Naive thymus-derived CD8-positive, alpha-beta T cell (primary cell): ENCODE measurements at regions not wholly inside any gene's neighbourhood (a gene's known extent, or its start where the extent isn't known, plus 50 kb on each side); places are given as distances from the start of the nearest gene placed in this dataset.

Source experiments
- ATAC-seq, 2 donors: fragments of 150-1000 bp; cut with Tn5 transposase in 1 of 2; sonication (Bioruptor Pico), chemical (Tn5 transposase) in 1 of 2; 1 replicate in 1 of 2; 2 replicates in 1 of 2; pipeline ENCODE4 v1.10.0; 2021; ENCODE audit warnings: mild to moderate bottlenecking in 2 of 2, moderate library complexity in 2 of 2
- POLR2A ChIA-PET: fragments of 350-600 bp; sonication (Branson Sonifier 250); formaldehyde crosslinking; loops from one replicate; lab custom pipeline; 2021; ENCODE audit warnings: antibody characterized with exemption; lab: Charles Lee
- DNase-seq, 10 donors: peaks; one replicate each; pipeline versions ENCODE4 v3.0.0 to v3.0.0-alpha.2; 2020 to 2022
- H3K27ac Mint-ChIP-seq, 10 donors: one replicate each; pipeline ENCODE4 v1.8.0; 2020 to 2022; ENCODE audit warnings: mild to moderate bottlenecking in 10 of 10, mixed read lengths in 10 of 10, moderate library complexity in 4 of 10, inconsistent platforms in 1 of 10
- H3K27me3 Mint-ChIP-seq, 5 donors: one replicate each; pipeline ENCODE4 v1.8.0; 2021 to 2022; ENCODE audit warnings: mixed read lengths in 5 of 5
- H3K36me3 Mint-ChIP-seq, 3 donors: one replicate each; pipeline ENCODE4 v1.8.0; 2020 to 2022; ENCODE audit warnings: mixed read lengths in 3 of 3, mild to moderate bottlenecking in 2 of 3, inconsistent platforms in 1 of 3
- H3K4me1 Mint-ChIP-seq, 4 donors: one replicate each; pipeline ENCODE4 v1.8.0; 2021 to 2022; ENCODE audit warnings: mixed read lengths in 4 of 4
- H3K4me3 Mint-ChIP-seq, 10 donors: one replicate each; pipeline ENCODE4 v1.8.0; 2020 to 2022; ENCODE audit warnings: mild to moderate bottlenecking in 10 of 10, mixed read lengths in 10 of 10, moderate library complexity in 6 of 10, inconsistent platforms in 1 of 10
- H3K9me3 Mint-ChIP-seq, 9 donors: one replicate each; pipeline ENCODE4 v1.8.0; 2020 to 2022; ENCODE audit warnings: mixed read lengths in 9 of 9, mild to moderate bottlenecking in 3 of 9, inconsistent platforms in 1 of 9, moderate library complexity in 1 of 9

DNA sequence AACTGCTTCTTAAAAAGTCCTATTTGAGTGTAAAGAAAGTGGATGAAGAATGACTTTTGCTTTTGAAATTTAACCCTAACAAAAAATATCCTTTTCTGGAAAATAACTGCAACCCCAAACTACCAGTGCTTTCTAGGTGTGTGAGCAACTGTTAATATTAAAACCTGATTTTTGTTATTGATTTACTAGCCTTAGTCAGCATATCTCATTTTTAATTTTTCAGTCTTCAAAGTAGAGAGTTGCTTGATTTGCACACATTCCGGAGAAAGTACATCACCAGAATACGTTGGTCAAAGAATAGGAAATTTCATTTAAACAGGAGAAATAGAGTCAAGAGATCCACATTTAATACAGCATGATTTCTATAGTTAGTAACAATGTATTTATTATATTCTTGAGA, 141.8 kb upstream of the ADAMTS5 start:
- H3K9me3 Mint-ChIP-seq, result peaks cover 0 to 7% (median 0%) of the 10 kb centered on the region in 9 donors
- H3K4me3 Mint-ChIP-seq, result no peak overlapping the region
- DNase-seq, result no peak
- H3K36me3 Mint-ChIP-seq, result no peaks in the 10 kb centered on the region
- H3K27me3 Mint-ChIP-seq, result no peaks in the 10 kb centered on the region
- H3K27ac Mint-ChIP-seq, result no peak overlapping the region
- POLR2A ChIA-PET, result no interaction called here
- no peaks in the 10 kb centered on the region for H3K4me1 Mint-ChIP-seq
- no peak for ATAC-seq

DNA sequence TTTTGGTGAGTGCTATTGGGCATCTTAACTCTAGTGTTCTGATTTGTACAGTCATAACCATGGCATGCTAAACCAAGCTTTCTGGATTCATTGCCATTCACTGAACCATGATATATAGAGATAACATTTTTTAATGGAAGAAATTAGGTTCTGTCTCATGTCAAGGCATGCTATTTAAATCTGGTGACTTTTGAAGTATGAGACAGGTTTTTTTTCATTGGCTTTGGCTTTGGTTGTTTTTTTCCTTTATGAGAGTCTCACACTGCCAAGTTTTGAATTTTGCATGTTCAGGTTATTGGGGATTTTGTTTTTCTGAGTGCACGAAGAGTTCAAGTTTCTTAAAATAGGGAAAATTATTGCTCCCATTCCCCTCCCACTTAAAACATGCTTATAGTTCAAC, 141.3 kb upstream of the ADAMTS5 start:
- Mint-ChIP-seq H3K9me3 (peaks cover 0 to 7% (median 0%) of the 10 kb centered on the region in 9 donors), H3K4me1 (no peaks in the 10 kb centered on the region), H3K27me3 (no peaks in the 10 kb centered on the region), H3K4me3 (no peak overlapping the region), H3K36me3 (no peaks in the 10 kb centered on the region), H3K27ac (no peak overlapping the region)
- DNase-seq (no peak), ATAC-seq (no peak)
- POLR2A ChIA-PET, result no interaction called here

DNA sequence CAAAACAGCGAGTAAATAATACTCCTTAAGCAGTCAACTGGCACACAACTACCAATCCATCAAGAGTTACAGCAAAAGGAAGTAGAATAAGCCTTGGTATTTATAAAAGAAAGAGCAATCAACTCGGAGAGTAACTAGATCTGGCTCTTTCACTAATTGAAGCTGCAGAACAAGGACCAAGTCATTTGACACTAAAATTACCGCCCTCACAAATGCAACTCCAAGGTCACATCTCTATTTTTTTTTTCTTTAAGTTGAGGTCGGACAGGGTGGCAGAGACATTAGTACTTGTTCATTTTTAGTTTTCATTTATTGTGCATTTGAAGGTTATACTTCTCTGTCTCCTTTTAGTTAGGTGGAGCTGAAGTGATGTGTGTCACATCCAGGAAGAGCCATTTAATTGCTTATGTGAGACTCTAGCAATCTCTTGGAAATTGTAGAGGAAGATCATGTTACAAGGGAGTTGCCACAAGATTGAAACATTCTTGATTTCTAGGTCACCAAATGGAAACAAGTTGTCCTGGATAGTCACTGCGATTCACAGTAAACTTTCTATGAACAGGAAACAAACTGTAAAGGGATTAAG, 138.1 kb upstream of the ADAMTS5 start:
- H3K36me3 Mint-ChIP-seq, result no peaks in the 10 kb centered on the region
- no peak for DNase-seq
- no peak overlapping the region for H3K27ac Mint-ChIP-seq
- no peaks in the 10 kb centered on the region for H3K4me1 Mint-ChIP-seq
- no peak for ATAC-seq
- POLR2A ChIA-PET, result no interaction called here
- peaks cover 0 to 14% (median 1%) of the 10 kb centered on the region in 9 donors for H3K9me3 Mint-ChIP-seq
- no peak overlapping the region for H3K4me3 Mint-ChIP-seq
- no peaks in the 10 kb centered on the region for H3K27me3 Mint-ChIP-seq

DNA sequence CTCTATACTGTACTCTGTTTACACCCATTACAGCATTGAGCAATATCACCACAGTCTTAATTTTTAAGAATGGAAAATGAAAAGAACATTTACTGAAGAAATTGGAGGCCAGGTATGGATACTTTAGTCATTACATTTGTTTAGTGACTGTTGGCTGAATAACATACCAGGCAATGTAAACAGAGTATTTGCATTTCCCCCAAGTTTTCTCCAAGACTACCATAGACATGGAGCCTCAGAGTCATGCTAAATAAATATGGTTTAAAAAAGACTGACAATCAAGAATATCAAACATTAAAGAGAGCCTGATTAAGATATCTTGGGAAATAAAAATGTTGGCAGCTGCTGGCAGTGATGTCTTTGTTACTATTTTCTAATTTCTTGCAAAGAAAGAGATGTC, 136.9 kb upstream of the ADAMTS5 start:
- Mint-ChIP-seq H3K36me3 (no peaks in the 10 kb centered on the region), H3K4me3 (no peak overlapping the region), H3K27me3 (no peaks in the 10 kb centered on the region), H3K9me3 (peaks cover 0 to 15% (median 2%) of the 10 kb centered on the region in 9 donors), H3K27ac (no peak overlapping the region), H3K4me1 (no peaks in the 10 kb centered on the region)
- POLR2A ChIA-PET, result no interaction called here
- DNase-seq (no peak), ATAC-seq (no peak)

DNA sequence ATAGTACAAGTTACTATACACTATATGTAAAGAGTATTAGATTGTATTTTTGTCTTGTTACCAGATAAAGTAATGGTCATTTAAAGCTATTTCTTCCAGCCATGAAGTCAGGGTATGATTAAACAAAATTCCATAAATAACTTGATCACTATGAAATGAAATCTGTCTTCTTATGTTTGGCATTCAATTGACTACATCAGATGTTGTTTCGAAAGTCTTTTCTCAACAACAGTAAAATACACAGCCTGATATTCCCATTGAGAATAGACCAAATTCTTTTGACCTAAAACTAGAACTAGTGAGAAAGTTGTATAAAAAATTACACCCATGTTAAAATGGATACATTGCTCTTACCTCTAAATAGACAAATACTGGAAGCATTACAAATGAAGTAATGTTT, 134.6 kb upstream of the ADAMTS5 start:
- no peaks in the 10 kb centered on the region for H3K4me1 Mint-ChIP-seq
- peaks cover 0 to 25% (median 4%) of the 10 kb centered on the region in 9 donors for H3K9me3 Mint-ChIP-seq
- H3K27me3 Mint-ChIP-seq, result no peaks in the 10 kb centered on the region
- DNase-seq (no peak), ATAC-seq (no peak)
- no peak overlapping the region for H3K4me3 Mint-ChIP-seq
- H3K36me3 Mint-ChIP-seq, result no peaks in the 10 kb centered on the region
- H3K27ac Mint-ChIP-seq, result no peak overlapping the region
- POLR2A ChIA-PET, result no interaction called here

DNA sequence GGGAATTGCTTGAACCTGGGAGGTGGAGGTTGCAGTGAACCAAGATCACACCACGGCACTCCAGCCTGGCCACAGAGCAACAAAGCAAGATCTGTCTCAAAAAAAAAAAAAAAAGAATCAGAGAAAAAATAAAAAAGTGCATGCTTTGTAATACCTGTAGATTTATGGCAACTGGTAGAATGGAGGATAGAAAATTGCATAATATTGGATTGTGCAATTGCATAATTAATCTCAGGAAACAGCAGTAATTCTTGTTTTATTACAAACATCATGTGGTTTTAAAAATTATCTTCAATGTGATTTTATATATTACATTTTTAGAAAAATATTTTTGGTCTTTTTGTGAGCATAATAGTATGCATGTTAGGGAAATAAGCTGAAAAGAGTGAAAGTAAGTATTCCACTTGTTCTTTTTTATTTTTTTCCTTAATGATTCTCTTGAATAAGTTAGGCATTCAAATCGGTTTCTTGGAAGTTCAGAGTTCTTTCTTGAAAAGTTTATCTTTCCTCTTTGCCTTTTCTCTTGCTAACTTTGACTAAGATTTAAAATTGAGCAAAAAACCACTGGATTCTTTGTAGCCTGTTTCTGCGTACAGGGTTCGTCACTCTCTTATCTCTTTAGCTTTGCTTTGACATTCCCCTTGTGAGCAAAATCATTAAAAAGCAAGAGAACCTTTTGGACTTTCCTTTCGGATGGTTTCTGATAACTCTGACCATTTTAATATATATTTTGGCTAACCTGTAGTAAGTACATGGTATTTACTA, 127.5 kb upstream of the ADAMTS5 start:
- Mint-ChIP-seq H3K9me3 (peaks cover 0 to 21% (median 6%) of the 10 kb centered on the region in 9 donors), H3K27me3 (no peaks in the 10 kb centered on the region), H3K36me3 (no peaks in the 10 kb centered on the region), H3K4me1 (no peaks in the 10 kb centered on the region), H3K27ac (no peak overlapping the region), H3K4me3 (no peak overlapping the region)
- DNase-seq (no peak), ATAC-seq (no peak)
- POLR2A ChIA-PET, result no interaction called here

DNA sequence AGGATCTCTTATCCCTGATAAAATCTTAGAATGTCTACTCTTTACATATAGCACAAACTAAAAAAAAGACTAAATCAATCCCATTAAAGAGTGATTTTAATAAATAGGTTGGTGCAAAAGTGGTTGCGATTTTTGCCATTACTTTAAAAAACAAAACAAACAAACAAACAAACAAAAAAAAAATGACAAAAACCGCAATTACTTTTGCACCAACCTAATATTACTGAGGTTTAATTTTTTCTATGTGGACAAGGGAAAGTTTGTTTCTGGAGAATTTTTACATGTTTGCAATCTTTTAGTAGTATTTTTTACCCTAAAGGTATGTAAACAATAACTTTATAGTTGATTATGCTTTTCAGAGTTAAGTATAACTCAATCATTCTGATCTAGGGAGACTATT, 119.7 kb upstream of the ADAMTS5 start:
- POLR2A ChIA-PET, result no interaction called here
- H3K36me3 Mint-ChIP-seq, result no peaks in the 10 kb centered on the region
- H3K4me3 Mint-ChIP-seq, result no peak overlapping the region
- DNase-seq, result no peak
- H3K4me1 Mint-ChIP-seq, result no peaks in the 10 kb centered on the region
- H3K9me3 Mint-ChIP-seq, result peaks cover 0 to 7% (median 2%) of the 10 kb centered on the region in 9 donors
- no peak for ATAC-seq
- H3K27ac Mint-ChIP-seq, result no peak overlapping the region
- no peaks in the 10 kb centered on the region for H3K27me3 Mint-ChIP-seq

DNA sequence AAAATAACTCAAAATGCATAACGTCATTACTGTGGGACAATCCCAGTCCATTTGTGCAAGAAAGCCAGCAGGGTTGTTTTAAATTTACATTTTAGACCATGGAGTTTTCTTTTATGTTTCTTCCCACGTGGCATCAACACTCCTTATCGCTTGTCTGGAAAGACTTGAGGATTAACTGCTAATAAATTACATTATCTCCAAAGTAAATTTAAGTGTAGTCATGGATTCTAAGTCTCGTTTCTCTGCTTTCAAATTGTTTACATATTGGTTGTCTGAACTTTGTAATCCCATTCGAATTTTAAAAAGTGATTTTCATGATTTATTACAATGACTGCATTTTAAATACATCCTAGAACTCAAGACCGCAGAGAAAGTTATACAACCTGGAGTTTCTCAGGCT, 119.3 kb upstream of the ADAMTS5 start:
- Mint-ChIP-seq H3K4me3 (no peak overlapping the region), H3K27ac (no peak overlapping the region), H3K9me3 (peaks cover 0 to 7% (median 2%) of the 10 kb centered on the region in 9 donors), H3K4me1 (no peaks in the 10 kb centered on the region), H3K36me3 (no peaks in the 10 kb centered on the region), H3K27me3 (no peaks in the 10 kb centered on the region)
- ATAC-seq (no peak), DNase-seq (no peak)
- POLR2A ChIA-PET, result no interaction called here

DNA sequence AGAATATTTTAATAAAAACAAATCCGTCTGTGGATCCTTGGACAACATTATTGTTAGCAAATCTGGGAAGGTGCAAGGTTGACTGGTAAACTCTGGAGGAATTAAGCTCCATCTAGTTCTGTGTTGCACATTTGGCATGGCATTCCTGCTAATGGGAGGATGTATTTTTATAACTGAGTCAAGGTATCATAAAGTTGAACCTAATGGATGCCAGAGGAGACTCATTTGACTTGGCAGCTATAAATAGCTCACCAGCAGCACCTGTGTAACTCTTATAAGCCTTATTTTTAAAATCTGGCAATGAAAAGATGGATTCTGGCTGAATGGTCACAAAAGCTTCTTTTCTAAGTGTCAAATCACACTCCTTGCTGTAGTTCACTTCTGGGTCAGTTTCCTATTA, 118.5 kb upstream of the ADAMTS5 start:
- H3K4me1 Mint-ChIP-seq, result no peaks in the 10 kb centered on the region
- no peaks in the 10 kb centered on the region for H3K36me3 Mint-ChIP-seq
- H3K4me3 Mint-ChIP-seq, result no peak overlapping the region
- DNase-seq (no peak), ATAC-seq (no peak)
- POLR2A ChIA-PET, result no interaction called here
- peaks cover 0 to 7% (median 2%) of the 10 kb centered on the region in 9 donors for H3K9me3 Mint-ChIP-seq
- H3K27me3 Mint-ChIP-seq, result no peaks in the 10 kb centered on the region
- H3K27ac Mint-ChIP-seq, result no peak overlapping the region

DNA sequence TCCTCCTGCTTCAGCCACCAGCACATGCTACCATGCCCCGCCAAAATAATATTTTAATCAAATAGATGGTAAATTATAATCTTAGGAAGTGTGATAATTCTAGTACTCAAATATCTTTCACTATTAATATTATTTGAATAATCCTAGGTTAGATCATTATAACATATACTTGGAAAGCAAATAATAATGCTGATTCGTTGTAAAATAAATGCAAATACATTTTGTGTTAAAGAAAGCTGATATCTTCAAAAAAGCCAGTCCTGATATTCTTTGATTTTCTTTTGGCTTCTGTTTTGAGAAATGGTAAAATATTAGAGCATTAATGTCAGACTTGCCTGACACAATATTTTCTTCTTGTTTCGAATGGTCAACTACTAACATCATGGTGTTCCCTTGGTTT, 116.3 kb upstream of the ADAMTS5 start:
- POLR2A ChIA-PET, result no interaction called here
- no peak overlapping the region for H3K27ac Mint-ChIP-seq
- no peak for ATAC-seq
- no peak overlapping the region for H3K4me3 Mint-ChIP-seq
- H3K36me3 Mint-ChIP-seq, result no peaks in the 10 kb centered on the region
- no peaks in the 10 kb centered on the region for H3K27me3 Mint-ChIP-seq
- DNase-seq, result no peak
- peaks cover 0 to 10% (median 0%) of the 10 kb centered on the region in 9 donors for H3K9me3 Mint-ChIP-seq
- no peaks in the 10 kb centered on the region for H3K4me1 Mint-ChIP-seq

DNA sequence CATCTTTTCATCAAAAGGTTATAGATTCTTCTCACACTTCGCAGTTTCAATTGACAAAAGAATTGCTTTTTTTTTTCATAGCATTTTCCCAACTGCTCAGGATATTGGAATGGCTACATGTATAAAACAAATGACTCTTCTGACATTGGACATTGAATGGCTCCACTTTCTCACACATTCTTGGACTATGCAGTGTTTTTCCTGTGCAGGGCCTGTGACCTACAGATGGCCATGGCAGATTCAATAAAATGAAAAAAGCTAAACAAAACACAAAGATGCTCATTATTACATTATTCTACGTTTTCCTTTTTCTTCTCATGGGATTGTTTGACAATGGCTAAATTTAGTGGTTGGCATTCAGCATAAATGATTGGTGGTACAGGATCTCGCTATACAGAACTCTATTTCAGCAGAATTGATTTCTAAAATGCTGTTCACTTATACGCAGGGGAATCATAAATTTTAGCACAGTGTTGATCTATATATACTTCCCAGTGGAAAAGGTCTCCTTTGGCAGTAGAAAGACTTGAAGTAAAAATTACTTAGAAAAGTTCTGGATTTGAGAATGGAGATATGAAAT, 115.6 kb upstream of the ADAMTS5 start:
- POLR2A ChIA-PET, result no interaction called here
- no peak for DNase-seq

DNA sequence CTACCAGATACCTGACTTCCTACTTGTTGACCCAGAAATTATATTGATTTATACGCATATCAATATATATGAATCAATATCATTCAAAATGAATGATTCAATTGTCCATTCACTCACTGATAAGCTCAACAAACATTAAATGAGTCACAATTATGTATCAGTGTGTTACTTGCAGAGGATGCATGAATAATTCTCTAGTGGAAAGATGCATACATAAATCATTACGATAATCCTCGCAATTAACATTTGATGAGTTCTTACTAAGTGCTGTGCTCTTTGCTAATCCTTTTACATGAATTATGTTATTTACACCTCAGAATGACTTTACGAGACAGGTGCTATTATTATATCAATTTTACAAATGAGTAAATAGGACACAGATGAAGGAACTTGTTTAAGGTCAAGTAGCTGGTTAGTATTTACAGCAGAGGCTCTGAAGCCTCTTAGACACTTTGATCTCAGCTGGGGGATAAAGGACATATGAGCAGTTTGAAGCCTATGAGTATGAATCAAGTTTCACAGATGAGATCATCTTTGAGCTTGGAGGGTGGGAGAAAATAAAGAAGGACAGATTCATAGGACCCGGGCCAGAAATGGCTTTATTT, 112.8 kb upstream of the ADAMTS5 start:
- Mint-ChIP-seq H3K9me3 (peaks cover 0 to 4% (median 0%) of the 10 kb centered on the region in 9 donors), H3K27me3 (no peaks in the 10 kb centered on the region), H3K36me3 (no peaks in the 10 kb centered on the region), H3K27ac (no peak overlapping the region), H3K4me1 (no peaks in the 10 kb centered on the region), H3K4me3 (no peak overlapping the region)
- DNase-seq (no peak), ATAC-seq (no peak)
- POLR2A ChIA-PET, result no interaction called here

More for the DNA sequence above, 115.6 kb upstream of the ADAMTS5 start:
- no peak for ATAC-seq
- Mint-ChIP-seq H3K27ac (no peak overlapping the region), H3K4me1 (no peaks in the 10 kb centered on the region), H3K4me3 (no peak overlapping the region), H3K27me3 (no peaks in the 10 kb centered on the region), H3K9me3 (peaks cover 0 to 8% (median 0%) of the 10 kb centered on the region in 9 donors), H3K36me3 (no peaks in the 10 kb centered on the region)

DNA sequence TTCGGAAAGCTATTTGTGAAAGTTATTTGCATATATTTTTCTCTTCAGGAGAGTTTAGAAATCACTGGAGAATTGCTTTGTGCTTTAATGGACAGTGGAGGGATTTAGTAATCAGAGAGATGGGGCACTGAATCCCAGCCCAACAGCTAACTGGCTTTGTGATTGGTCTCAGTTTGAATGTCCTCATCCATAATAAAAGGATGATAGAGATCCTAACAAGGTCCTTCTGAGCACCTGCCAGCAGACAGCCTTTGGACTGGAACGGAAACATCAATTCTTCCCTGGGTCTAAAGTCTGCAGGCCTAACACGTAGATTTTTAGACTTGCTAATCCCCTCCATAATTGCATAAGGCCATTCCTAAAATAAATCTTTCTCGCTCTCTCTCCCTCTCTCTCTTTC, 112.0 kb upstream of the ADAMTS5 start:
- DNase-seq (no peak), ATAC-seq (no peak)
- H3K27me3 Mint-ChIP-seq, result no peaks in the 10 kb centered on the region
- no peak overlapping the region for H3K4me3 Mint-ChIP-seq
- POLR2A ChIA-PET, result no interaction called here
- H3K36me3 Mint-ChIP-seq, result no peaks in the 10 kb centered on the region
- H3K27ac Mint-ChIP-seq, result no peak overlapping the region
- H3K9me3 Mint-ChIP-seq, result peaks cover 0 to 4% (median 0%) of the 10 kb centered on the region in 9 donors
- no peaks in the 10 kb centered on the region for H3K4me1 Mint-ChIP-seq
